Activated CD8-positive, alpha-beta memory T cell treated with anti-CD3 and anti-CD28 coated beads, Interleukin-2, amount 50 U/mL, for 24 hours (primary cell): ENCODE measurements at regions not wholly inside any gene's neighbourhood (a gene's known extent, or its start where the extent isn't known, plus 50 kb on each side); places are given as distances from the start of the nearest gene placed in this dataset.

Experiments
- DNase-seq: peaks from one replicate; pipeline ENCODE4 v3.0.0-alpha.2; 2020; ENCODE audit errors: extremely low read depth

DNA sequence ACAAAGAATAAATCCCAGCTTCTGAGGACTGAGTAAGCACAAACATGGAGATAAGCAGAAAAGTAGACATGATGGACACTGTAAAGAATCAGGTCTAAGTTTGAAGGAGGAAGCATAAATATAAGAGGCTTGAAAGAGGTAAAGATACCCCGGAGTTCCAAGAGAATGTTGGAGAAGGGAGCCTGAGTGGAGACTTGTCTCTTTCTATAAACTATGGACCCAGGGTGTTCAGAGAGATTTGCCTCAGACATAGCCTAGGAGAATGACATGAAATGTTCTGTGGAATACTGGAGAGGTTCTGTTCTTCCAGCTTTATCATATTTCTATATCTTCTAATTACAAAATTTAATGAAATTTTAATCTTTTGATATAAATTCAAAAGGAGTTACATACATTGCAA lies 554.3 kb upstream of the B3GALT2 start:
- no peak for DNase-seq

DNA sequence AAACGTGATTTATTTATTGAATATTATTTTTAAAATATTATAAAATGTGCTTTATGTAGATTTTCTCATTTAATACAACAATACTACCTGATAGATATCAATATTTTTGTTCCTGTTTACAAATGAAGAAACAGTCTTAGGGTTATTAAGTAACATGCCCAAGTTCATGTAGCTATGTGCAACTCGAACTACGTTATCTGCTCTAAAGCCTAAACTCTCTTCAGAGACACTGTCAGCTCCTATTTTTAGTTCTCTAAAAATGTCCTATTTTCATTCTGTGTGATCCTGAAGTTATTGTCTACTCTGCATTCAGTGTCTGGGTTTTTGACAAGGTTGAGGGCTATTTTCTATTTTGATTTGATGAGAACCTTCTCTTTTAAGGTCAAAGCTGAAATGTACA lies 550.1 kb upstream of the B3GALT2 start:
- no peak for DNase-seq

DNA sequence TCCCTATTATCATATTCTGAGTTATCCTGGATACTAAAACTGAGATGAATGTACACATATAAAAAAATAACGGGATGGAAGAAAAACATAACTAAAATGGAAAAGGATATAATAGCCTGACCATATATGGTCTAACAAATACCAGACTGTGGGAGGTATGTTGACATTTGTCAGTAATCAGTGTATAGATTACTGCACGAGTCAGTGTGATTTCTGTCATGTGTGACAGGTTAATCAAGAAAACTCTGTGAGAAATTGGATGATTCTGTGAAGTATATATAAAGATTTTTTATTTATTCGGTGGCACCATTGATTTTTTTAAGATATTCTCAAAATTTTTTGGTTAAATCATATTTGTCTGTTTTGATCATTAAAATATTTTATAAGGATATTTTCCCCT lies 547.3 kb upstream of the B3GALT2 start:
- DNase-seq = no peak

DNA sequence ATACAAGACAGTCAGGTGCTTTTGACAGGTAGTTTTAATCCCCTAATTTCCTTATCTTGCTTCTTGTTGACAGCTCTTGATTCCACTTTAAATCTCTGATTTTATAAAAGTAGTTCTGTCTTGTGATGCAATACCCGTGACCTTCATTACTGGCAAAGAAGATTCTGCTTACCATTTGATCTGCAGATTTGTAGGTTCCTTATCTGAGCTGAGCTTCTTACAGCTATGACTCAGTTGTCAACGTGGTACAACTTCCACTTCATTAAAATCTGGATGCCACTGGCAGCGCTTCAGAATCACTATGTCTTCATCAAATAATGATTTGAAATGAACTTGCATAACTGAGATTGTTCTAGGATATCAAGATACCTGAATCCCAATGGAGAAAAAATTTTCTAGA lies 543.6 kb upstream of the B3GALT2 start:
- no peak for DNase-seq

DNA sequence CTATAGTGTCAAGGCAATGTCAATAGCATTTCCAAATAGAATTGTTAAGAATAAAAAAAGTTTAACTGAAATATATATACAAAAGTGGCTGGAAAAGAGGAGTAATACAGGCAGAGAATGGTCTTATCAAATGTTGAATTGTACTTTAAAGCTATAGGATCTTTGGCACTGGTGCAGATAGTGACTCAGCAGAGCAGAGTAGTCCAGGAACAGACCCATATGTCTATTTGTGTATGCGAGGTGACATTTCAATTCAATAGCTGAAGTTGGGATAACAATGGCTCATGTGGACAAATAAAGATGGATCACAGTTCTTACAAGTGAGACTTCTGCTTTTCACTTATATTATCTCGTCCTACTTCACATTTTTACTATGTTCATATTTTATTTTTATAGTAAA lies 543.0 kb upstream of the B3GALT2 start:
- DNase-seq = no peak

DNA sequence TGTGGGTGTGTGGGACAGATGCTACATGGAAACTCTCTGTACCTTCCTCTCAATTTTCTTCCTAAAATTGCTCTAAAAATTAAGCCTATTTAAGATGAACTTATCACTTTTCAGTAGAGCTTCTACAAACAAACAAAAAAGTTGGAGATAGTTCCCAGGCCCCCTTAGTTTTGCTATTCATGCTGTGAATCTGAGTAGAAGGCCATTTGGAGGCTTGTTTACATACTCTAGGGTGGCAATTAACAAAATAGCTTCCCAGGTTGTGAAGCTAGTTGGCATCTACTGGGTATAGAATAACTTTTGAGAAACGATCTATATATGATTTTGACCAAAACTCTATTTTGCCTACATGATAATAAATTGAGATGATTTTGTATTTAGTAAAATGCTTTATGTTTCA lies 541.4 kb upstream of the B3GALT2 start:
- no peak for DNase-seq

DNA sequence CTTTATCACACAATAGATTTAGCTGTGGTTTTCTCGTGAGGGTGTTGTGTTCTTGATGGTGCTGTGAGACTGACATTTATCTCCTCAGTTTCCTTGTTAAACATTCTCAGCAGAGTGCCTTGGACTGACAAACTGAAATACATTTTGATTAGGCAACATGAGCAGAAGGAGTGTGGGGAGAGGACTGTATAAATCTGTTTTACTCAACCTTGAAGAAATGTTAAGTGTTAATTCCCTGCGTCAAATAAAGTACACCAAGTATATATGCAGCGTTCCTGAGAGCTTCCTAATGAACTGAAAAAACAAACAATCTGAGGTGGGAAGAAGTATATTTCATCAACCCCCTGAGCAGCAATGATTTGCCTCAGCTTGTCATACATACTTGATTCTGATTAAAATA lies 540.3 kb upstream of the B3GALT2 start:
- DNase-seq = no peak

DNA sequence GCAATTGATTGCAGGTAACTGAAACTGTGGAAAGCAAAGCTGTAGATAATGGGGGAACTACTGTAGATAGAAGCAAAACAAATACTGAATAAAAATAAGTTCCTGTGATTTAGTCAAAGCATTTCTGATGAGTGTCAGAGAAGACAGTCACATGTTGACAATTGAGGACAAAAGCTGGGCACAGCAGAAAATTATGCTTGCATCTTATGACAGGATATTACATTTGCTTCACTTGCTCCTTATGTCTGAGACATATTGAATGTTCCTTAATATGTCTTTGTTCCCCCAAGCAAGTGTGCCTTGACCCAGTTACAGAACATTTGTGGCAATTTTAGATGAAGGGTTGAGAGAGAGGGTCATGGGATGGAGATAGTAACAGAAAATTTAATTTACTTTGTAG lies 526.0 kb upstream of the B3GALT2 start:
- DNase-seq = no peak

DNA sequence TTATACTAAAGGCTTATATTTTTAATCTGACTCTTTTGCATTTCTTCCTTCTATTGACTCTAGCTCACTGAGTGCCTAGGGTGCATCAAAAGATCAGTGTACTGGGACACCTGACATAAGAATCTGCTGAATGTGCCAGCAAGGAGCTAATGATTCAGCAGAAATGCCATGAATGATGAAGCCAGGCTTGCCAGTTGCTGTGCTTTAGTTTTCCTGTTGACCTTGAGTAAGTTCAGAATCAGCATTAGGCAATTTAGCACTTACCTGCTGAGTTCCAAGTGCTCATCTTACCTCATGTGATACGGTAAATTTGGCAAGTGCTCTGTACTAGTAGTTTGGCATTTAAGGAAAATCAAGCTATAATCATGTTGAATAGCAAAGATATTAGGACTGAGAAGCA lies 523.2 kb upstream of the B3GALT2 start:
- DNase-seq = no peak

DNA sequence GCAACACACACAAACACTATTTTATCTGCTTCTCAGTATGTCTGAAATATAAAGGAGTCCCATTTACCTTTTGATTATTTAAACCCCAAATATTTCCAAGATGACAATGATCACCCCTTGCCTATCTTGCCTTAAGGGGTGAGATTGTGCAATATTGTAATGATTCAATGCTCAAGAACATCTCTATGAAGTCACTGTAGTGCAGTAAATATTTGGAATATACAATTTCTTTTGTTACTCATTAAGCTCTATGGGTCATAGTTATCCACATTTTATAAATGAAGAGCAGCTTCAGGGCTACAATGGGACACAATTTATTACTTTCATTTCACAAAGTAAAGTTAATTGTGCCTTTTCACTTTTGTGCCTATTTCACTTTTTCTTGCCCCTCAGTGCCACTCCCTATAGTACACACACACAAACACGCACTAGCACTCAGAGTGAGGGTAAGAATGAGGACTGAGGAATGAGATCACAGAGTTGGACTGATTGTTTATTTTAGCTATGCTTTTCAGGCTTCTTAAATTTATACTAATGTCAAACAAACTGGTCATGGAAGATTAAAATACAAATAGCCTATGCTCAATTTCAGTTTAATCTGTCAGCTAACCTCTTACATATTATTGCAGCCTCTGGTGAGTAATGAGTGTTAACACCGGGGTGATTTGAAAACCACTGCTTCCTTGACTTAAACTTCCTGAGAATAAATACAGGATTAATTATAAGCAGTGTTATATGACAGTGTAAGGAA lies 521.0 kb upstream of the B3GALT2 start:
- no peak for DNase-seq

DNA sequence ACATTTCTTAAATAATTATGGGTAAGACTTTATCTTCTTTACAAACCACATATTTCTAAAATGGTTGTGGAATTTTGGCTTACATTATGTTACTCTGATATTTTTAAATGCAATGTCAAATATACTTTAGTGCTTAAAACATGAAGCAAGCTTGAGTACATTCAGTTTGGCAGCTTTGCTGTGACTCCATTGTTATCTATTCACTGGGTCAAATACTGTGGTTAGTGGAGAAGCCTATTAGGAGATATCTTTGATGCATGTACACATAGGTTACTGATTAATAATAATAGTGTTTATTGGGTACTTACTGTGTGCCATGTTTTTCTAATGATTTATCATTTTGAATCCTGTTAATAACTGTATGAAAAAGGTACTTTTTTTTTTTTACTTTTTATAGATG lies 520.4 kb upstream of the B3GALT2 start:
- DNase-seq = no peak

DNA sequence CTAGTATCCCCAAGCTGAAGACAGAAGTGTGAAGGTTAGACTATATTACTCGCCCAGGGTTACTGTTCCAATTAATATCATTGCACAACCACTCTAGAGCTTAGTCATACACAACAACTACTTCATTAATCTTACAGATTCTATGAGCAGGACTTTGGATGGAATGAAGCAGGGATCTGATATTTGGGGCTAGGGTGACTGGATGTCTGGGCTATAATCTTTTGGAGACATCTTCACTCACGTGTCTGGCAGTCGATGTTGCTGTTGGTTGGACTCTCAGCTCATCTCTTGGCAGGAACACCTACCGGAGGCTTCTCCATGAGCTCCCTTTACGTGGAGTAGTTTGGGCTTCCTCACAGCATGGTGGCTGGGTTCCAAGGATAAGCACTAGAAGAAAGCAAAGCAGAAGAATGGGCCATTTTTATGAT lies 519.2 kb upstream of the B3GALT2 start:
- no peak for DNase-seq

DNA sequence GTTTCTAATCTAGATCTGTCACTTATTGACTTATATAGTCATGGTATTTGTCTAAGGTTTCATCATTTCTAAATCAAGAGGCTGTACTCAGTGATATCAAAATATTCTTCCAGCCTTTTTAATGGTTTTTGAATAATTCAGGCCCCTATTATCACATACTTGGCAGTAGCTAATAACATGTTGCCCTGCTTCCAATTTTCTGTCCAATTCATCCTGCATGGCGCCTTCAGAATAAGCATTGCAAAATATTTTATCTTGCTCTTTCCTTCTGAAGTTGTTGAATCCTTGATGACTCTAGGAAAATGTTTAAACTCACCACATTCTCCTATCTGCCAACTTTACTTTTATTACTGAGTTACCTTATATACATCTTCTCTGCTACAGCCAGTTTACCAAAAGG lies 517.2 kb upstream of the B3GALT2 start:
- DNase-seq = no peak

DNA sequence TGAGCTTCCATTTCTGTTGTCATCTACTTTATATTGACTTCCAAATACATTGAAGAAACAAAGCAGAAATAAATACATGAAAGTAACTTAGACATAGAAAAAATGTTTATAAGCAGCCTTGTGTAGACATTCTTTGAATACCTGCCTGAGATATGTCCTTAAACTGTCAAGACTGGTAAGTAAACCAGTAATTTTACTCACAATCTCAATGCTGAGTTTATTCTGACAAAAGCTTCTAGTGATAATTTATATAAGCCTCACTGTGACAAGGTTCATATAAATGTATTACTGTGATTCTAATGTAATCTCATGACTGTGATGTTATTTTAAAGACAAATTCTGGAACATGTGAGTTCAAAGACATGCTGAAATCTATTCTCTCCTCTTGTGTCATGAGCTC lies 516.7 kb upstream of the B3GALT2 start:
- DNase-seq = no peak

DNA sequence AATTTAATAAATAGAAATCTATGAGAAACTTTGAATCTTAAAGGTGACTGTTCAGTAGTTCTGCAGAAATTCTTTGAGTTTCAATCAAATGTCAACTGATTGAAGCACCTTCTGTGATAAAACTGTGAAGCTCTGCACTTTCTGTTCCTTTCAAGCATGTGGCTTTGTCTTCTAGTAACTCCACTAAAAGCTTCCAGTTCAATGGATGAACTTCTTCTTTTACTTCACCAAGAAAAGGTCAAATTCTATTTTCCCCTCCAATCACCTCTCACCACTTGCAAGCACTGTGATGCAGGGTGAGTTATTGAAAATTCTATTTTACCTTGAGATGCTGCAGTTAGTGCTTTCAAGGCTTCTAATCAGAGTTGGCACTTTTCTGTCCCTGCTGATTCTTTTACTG lies 515.3 kb upstream of the B3GALT2 start:
- no peak for DNase-seq

DNA sequence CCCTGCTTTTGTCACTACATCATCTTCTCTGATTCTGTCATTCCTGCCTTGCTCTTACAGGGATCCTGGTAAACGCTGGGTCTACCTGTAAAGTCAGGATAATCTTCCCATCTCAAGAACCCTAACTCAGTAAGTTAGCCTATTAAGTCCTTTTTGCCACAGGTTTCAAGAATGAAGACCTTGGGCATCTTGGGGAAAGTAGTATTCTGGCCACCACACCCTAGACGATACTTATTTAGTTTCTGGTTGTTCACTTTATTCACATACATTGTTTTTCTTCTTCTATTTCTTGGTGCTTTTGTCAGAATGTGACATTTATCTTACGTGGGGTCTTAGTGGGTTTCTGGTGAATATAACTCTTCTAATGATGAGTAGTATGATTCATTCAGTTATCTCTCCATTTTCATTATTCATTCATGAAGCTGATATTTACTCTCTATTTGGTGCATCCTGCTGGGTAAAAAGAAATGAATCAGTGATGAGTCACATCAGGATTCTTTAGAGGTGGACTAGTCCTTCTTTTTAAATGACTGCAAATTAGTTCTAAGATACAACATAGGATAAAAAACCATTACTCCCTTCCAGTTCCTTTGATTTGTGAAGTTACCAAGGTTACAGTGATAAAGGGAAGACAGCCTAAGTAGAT lies 514.4 kb upstream of the B3GALT2 start:
- DNase-seq = no peak

DNA sequence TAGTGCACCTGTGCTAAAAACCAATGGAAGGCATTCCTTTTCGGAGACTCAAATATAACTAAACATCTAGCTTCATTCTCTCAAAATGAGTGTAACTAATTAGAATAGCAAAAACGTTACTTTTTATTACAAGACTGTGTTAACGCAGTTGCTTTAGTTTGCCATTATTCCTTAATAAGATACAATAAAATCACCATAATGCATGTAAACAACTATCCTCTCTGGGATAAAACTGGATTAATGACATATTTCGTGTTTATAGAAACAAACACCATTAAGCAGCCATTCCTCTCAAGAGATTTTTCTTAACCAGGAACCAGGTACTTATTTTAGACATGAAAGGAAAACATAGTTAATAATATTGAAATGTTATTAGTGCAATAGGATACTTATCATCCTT lies 512.8 kb upstream of the B3GALT2 start:
- DNase-seq = no peak

DNA sequence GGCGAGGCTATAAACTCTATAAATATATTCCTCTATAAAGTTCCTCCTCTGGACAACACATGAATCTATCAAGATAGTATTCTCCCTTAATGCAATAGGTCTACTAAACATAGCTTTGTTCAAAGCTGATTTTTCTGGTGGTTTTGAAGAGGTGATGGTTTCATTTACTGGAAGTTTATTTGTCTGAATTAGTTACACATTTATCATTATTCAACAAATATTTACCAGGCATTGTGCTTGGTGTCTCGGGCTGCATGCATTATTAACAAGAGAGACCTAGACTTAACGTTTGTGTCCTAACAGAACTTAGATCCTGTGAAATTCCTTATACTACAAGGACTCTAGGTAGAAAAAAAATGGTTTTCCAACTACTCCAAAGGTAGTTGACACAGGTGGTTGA lies 511.4 kb upstream of the B3GALT2 start:
- no peak for DNase-seq

DNA sequence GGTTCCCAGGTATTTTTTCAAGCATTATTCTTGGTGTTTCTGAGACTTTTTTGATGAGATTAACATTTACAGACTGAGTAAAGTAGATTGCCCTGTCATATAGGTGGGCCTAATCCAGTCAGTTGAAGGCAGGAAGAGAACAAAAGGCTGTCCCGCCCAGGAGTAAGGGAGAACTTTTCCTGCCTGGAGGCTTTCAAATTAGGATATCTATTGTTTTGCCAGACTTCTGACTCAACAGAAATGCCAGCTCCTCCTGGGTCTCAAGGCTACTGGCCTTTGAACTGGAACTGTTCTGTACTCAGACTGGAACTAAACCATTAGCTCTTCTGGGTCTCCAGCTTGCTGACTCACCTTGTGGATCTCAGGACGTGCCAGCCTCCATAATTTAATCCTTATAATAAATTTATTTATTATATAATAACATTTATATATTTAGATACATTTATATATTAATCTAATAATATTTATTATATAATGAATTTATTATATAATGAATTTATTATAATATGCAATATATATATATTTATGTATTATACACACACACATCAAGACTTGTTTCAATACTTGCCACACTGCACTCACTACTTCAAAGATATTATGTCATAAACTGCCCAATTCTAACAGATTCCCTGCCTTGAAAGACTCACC lies 510.8 kb upstream of the B3GALT2 start:
- no peak for DNase-seq

DNA sequence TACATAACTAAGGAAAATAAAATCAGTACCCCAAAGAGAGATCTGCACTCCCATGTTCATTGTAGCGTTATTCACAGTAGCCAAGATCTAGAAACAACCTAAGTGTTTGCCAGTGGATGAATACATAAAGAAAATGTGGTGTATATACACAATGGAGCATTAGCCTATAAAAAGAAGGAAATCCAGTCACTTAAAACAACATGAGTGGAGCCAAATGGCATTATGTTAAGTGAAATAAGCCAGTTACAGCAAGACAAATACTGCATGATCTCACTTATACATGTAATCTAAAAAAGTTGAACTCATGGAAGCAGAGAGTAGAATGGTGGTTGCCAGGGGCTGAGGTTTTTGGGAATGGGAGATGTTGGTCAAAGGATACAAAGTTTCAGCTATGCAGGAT lies 508.3 kb upstream of the B3GALT2 start:
- no peak for DNase-seq

DNA sequence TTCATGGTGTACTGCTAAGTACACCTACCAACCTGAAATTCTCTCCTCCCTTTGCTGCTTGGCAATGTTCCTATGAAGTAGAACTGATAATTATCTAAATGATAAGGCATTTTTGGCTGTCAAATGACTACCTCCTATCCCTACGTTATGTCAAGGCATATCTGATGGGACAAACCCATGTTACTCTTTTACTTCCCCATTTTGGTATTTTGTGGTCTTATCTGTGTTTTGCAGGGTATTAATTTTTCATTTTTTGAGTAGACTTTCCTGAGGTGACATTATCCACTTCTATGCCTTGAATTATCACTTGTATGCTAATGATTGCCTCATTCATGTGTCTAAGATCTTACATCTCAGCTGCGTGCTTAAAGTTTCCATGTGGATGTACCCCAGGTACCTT lies 499.6 kb upstream of the B3GALT2 start:
- DNase-seq = no peak

DNA sequence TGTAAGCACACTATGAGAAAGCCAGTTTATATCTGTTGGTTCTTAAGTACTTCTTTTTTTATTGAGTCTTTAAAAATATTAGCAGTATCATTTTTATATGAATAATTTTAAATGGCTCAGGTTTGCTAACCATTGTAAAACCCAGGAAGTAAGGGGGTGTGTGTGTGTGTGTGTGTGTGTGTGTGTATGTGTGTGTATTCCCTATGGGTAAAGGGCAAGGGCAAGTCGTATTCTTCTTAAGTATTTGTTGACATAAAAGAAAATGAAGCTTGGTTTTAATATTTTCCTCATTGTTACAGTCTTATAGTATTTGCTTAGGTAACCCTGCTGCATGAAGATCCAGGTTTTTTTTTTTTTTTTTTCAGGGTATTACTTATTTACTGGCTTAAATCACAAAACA lies 495.0 kb upstream of the B3GALT2 start:
- DNase-seq = no peak

DNA sequence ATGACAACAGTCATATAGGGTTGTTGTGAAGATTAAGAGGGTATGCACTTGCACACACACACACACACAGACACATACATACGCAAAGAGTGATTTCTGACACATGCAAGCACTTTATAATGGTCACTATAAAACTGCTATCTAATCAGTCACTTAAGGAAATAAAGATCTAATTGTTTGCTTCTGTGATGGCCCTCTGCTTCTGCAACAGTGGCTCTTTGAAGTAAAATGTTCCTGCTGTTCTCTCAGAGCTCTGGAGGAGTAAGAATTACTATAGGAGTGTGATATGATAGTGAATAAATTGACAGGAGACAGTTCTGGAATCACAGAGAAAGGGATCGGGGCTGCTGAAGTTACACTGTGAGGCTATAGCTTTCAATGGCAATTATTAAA lies 494.5 kb upstream of the B3GALT2 start:
- no peak for DNase-seq
